ENCODE measurements at regions not wholly inside any gene's neighbourhood (a gene's known extent, or its start where the extent isn't known, plus 50 kb on each side); places are given as distances from the start of the nearest gene placed in this dataset.

GRCh38 chr2:133846476-133846875, 278.2 kb upstream of the NCKAP5 start:
- no peak for TF ChIP-seq ZC3H10 (CRISPR knock-in tag; IDR thresholded peaks at IDR 0.05)
- TF ChIP-seq SNAI2 (CRISPR knock-in tag; IDR thresholded peaks at IDR 0.05): no peak
- TF ChIP-seq PATZ1 (CRISPR knock-in tag; IDR thresholded peaks at IDR 0.05; ENCODE audit: borderline replicate concordance): no peak
- TF ChIP-seq ZNF8 (CRISPR knock-in tag; IDR thresholded peaks at IDR 0.05): no peak
- TF ChIP-seq OSR1 (CRISPR knock-in tag; IDR thresholded peaks at IDR 0.05): no peak
- TF ChIP-seq, protein P1, sequence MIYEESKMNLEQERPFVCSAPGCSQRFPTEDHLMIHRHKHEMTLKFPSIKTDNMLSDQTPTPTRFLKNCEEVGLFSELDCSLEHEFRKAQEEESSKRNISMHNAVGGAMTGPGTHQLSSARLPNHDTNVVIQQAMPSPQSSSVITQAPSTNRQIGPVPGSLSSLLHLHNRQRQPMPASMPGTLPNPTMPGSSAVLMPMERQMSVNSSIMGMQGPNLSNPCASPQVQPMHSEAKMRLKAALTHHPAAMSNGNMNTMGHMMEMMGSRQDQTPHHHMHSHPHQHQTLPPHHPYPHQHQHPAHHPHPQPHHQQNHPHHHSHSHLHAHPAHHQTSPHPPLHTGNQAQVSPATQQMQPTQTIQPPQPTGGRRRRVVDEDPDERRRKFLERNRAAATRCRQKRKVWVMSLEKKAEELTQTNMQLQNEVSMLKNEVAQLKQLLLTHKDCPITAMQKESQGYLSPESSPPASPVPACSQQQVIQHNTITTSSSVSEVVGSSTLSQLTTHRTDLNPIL (CRISPR knock-in tag; IDR thresholded peaks at IDR 0.05; ENCODE audit: low read depth): no peak
- TF ChIP-seq TOX (CRISPR knock-in tag; IDR thresholded peaks at IDR 0.05; ENCODE audit: borderline replicate concordance): no peak
- no peak for TF ChIP-seq ZFP30 (CRISPR knock-in tag; IDR thresholded peaks at IDR 0.05)
- no peak for TF ChIP-seq RARB (CRISPR knock-in tag; IDR thresholded peaks at IDR 0.05)

All from SK-N-SH treated with all-trans-retinoic acid at 6 μM for 48 hours (cell line).